GM20000 (cell line): ENCODE measurements at regions not wholly inside any gene's neighbourhood (a gene's known extent, or its start where the extent isn't known, plus 50 kb on each side); places are given as distances from the start of the nearest gene placed in this dataset.

Source experiments
- DNase-seq: peaks from one replicate; pipeline ENCODE4 v3.0.0; 2012; ENCODE audit warnings: low spot score
- CTCF ChIP-seq: IDR thresholded peaks from 2 replicates; pipeline ENCODE4 v1.5.1; 2012; ENCODE audit warnings: mild to moderate bottlenecking, control low read depth; ENCODE audit errors: extremely low read depth, missing control alignments

- no peak for TF ChIP-seq CTCF
- no peak for DNase-seq
These were observed 192.5 kb downstream of the HLX start for GRCh38 chr1:221071777-221072176.

GRCh38 chr1:221072214-221072613 is 193.0 kb downstream of the HLX start:
- TF ChIP-seq CTCF: no peak
- no peak for DNase-seq

GRCh38 chr1:221074332-221074731 is 195.1 kb downstream of the HLX start:
- peak; percentile 8 for DNase-seq
- TF ChIP-seq CTCF: no peak

- no peak for TF ChIP-seq CTCF
- no peak for DNase-seq
These were observed 196.7 kb downstream of the HLX start for GRCh38 chr1:221075911-221076310.

- no peak for TF ChIP-seq CTCF
- DNase-seq: no peak
These were observed 197.2 kb downstream of the HLX start for GRCh38 chr1:221076391-221076811.

GRCh38 chr1:221078260-221078965 is 199.2 kb downstream of the HLX start:
- no peak for TF ChIP-seq CTCF
- DNase-seq: no peak

GRCh38 chr1:221083902-221084301 is 204.7 kb downstream of the HLX start:
- TF ChIP-seq CTCF: no peak
- no peak for DNase-seq
